Astrocyte of the hippocampus (primary cell): ENCODE measurements at regions not wholly inside any gene's neighbourhood (a gene's known extent, or its start where the extent isn't known, plus 50 kb on each side); places are given as distances from the start of the nearest gene placed in this dataset.

Experiments
- DNase-seq: peaks from one replicate; pipeline ENCODE4 v3.0.0; 2011; ENCODE audit warnings: low read depth, low spot score

GRCh38 chr21:38188037-38188436 lies 68.8 kb upstream of the KCNJ15 start:
- DNase-seq = no peak

GRCh38 chr21:38196036-38196435 lies 60.8 kb upstream of the KCNJ15 start:
- no peak for DNase-seq

- DNase-seq = no peak
Measured at GRCh38 chr21:38202811-38203210, 54.0 kb upstream of the KCNJ15 start.

- DNase-seq = no peak
Measured at GRCh38 chr21:38203229-38203628, 53.6 kb upstream of the KCNJ15 start.

- DNase-seq = no peak
Measured at GRCh38 chr21:38205940-38206339, 50.9 kb upstream of the KCNJ15 start.

GRCh38 chr21:38206646-38207045 lies 50.1 kb upstream of the KCNJ15 start:
- DNase-seq = no peak
